H1 (cell line): ENCODE measurements at regions not wholly inside any gene's neighbourhood (a gene's known extent, or its start where the extent isn't known, plus 50 kb on each side); places are given as distances from the start of the nearest gene placed in this dataset.

ENCODE experiments used
- CTCF ChIA-PET: fragments of 300-600 bp; sonication (Branson Sonifier 250); formaldehyde crosslinking; loops from one replicate; lab custom pipeline; 2021; ENCODE audit not compliant: partially characterized antibody; lab: Charles Lee
- POLR2A ChIA-PET: fragments of 300-600 bp; sonication (Branson Sonifier 250); formaldehyde crosslinking; loops from one replicate; lab custom pipeline; 2021; ENCODE audit warnings: inconsistent platforms; ENCODE audit not compliant: partially characterized antibody; lab: Charles Lee
- DNase-seq, 2 experiments: peaks; one replicate each; pipeline versions ENCODE4 v3.0.0 to v3.0.0-alpha.2; 2010 to 2022; ENCODE audit warnings: low spot score in 2 of 2, low read depth in 1 of 2, mixed read lengths in 1 of 2
- FAIRE-seq: peaks from 2 replicates; lab custom pipeline; 2011; peaks lifted over from hg19 to GRCh38; lab: Jason Lieb, UNC
- H2AFZ ChIP-seq: 2 replicates; pipeline ENCODE4 v1.8.1; 2012; ENCODE audit warnings: low read length, inconsistent platforms
- H2AK5ac ChIP-seq: 2 replicates; pipeline ENCODE4 v1.6.1; 2013; ENCODE audit warnings: low read depth, low read length
- H2BK120ac ChIP-seq: replicated peaks from 2 replicates; pipeline ENCODE3; 2013; ENCODE audit warnings: low read depth, low read length, inconsistent platforms
- H2BK12ac ChIP-seq: 2 replicates; pipeline ENCODE4 v1.6.1; 2013; ENCODE audit warnings: low read depth, low read length
- H2BK15ac ChIP-seq: 2 replicates; pipeline ENCODE4 v1.6.1; 2013; ENCODE audit warnings: low read length
- H2BK20ac ChIP-seq: 2 replicates; pipeline ENCODE4 v1.6.1; 2013; ENCODE audit warnings: low read length
- H2BK5ac ChIP-seq: 2 replicates; pipeline ENCODE4 v1.6.1; 2013; ENCODE audit warnings: low read depth, low read length
- H3K14ac ChIP-seq: 2 replicates; pipeline ENCODE4 v1.6.1; 2013; ENCODE audit warnings: inconsistent platforms; ENCODE audit not compliant: insufficient read length
- H3K18ac ChIP-seq: 2 replicates; pipeline ENCODE4 v1.6.1; 2013; ENCODE audit warnings: low read length; ENCODE audit errors: extremely low read depth
- H3K23ac ChIP-seq: 2 replicates; pipeline ENCODE4 v1.6.1; 2013; ENCODE audit warnings: inconsistent platforms; ENCODE audit not compliant: insufficient read length
- H3K23me2 ChIP-seq: 2 replicates; pipeline ENCODE4 v1.6.1; 2013; ENCODE audit warnings: low read depth, low read length
- H3K27ac ChIP-seq: 2 replicates; pipeline ENCODE4 v1.6.1; 2011; ENCODE audit warnings: low read depth, low read length, inconsistent platforms
- H3K27me3 ChIP-seq, 4 experiments: replicated peaks in 1 of 4; 1 replicate in 1 of 4; 2 replicates in 3 of 4; pipeline versions ENCODE4 v1.6.1 to v1.8.1; 2011 to 2013; ENCODE audit warnings: low read length in 3 of 4, mild to moderate bottlenecking in 3 of 4, inconsistent platforms in 2 of 4, mixed read lengths in 2 of 4, moderate library complexity in 1 of 4; ENCODE audit not compliant: control insufficient read depth in 3 of 4, insufficient read depth in 3 of 4; ENCODE audit errors: extremely low read depth in 1 of 4
- H3K36me3 ChIP-seq, 4 experiments: 2 replicates each; pipeline versions ENCODE4 v1.6.1 to v1.8.1; 2011 to 2013; ENCODE audit warnings: mild to moderate bottlenecking in 4 of 4, low read length in 3 of 4, moderate library complexity in 2 of 4, control low read depth in 1 of 4, inconsistent platforms in 1 of 4; ENCODE audit not compliant: insufficient read depth in 4 of 4, control insufficient read depth in 2 of 4
- H3K4ac ChIP-seq: replicated peaks from 2 replicates; pipeline ENCODE3; 2013; ENCODE audit warnings: low read length, low read depth, mixed read lengths, inconsistent platforms; ENCODE audit not compliant: insufficient read length
- H3K4me1 ChIP-seq, 4 experiments: replicated peaks in 1 of 4; 1 replicate in 1 of 4; 2 replicates in 3 of 4; pipeline versions ENCODE4 v1.6.1 to v1.8.1; 2011 to 2013; ENCODE audit warnings: low read length in 3 of 4, inconsistent platforms in 2 of 4, mixed read lengths in 1 of 4; ENCODE audit not compliant: insufficient read depth in 4 of 4, control insufficient read depth in 3 of 4
- H3K4me2 ChIP-seq, 2 experiments: 2 replicates each; pipeline versions ENCODE4 v1.6.1 to v1.8.1; 2011 to 2013; ENCODE audit warnings: low read depth in 2 of 2, low read length in 2 of 2, control low read depth in 1 of 2, inconsistent platforms in 1 of 2, mild to moderate bottlenecking in 1 of 2; ENCODE audit not compliant: insufficient read depth in 1 of 2
- H3K4me3 ChIP-seq, 4 experiments: fragments of 200-600, 300-600 bp in 1 of 4; sonication (generic), shearing (Covaris generic), sonication (Bioruptor Twin) in 1 of 4; 2 replicates each; pipeline versions ENCODE4 v1.5.1 to v1.8.1; 2011 to 2016; ENCODE audit warnings: low read length in 4 of 4, low read depth in 3 of 4, control low read depth in 2 of 4, inconsistent platforms in 2 of 4, mild to moderate bottlenecking in 2 of 4, mixed read lengths in 1 of 4, moderate library complexity in 1 of 4; ENCODE audit not compliant: insufficient read depth in 2 of 4; ENCODE audit errors: extremely low read depth in 1 of 4
- H3K56ac ChIP-seq: replicated peaks from 2 replicates; pipeline ENCODE3; 2013; ENCODE audit warnings: low read depth, mild to moderate bottlenecking, mixed read lengths, low read length, inconsistent platforms; ENCODE audit not compliant: insufficient read length
- H3K79me1 ChIP-seq: 2 replicates; pipeline ENCODE4 v1.6.1; 2013; ENCODE audit warnings: low read depth, low read length, control low read depth
- H3K79me2 ChIP-seq, 2 experiments: 2 replicates each; pipeline versions ENCODE4 v1.6.1 to v1.8.1; 2012 to 2013; ENCODE audit warnings: low read length in 2 of 2, mild to moderate bottlenecking in 2 of 2, inconsistent platforms in 1 of 2; ENCODE audit not compliant: insufficient read depth in 2 of 2, control insufficient read depth in 1 of 2
- H3K9ac ChIP-seq, 4 experiments: replicated peaks in 1 of 4; 1 replicate in 1 of 4; 2 replicates in 3 of 4; pipeline versions ENCODE4 v1.6.1 to v1.8.1; 2011 to 2013; ENCODE audit warnings: low read depth in 3 of 4, low read length in 3 of 4, control low read depth in 2 of 4, mild to moderate bottlenecking in 2 of 4, moderate library complexity in 2 of 4, inconsistent platforms in 1 of 4; ENCODE audit errors: extremely low read depth in 1 of 4
- H3K9me3 ChIP-seq, 2 experiments: 2 replicates each; pipeline versions ENCODE4 v1.6.1 to v1.8.1; 2012 to 2013; ENCODE audit warnings: mild to moderate bottlenecking in 2 of 2, moderate library complexity in 2 of 2, control low read depth in 1 of 2, inconsistent platforms in 1 of 2, low read depth in 1 of 2, low read length in 1 of 2, mixed read lengths in 1 of 2; ENCODE audit not compliant: insufficient read depth in 2 of 2
- H4K20me1 ChIP-seq, 2 experiments: replicated peaks in 1 of 2; 2 replicates each; pipeline versions ENCODE3 to v1.8.1; 2011 to 2013; ENCODE audit warnings: inconsistent platforms in 2 of 2, low read length in 2 of 2, mild to moderate bottlenecking in 1 of 2; ENCODE audit not compliant: insufficient read depth in 2 of 2, control insufficient read depth in 1 of 2
- H4K5ac ChIP-seq: 2 replicates; pipeline ENCODE4 v1.6.1; 2013; ENCODE audit warnings: low read length, low read depth, mixed read lengths, inconsistent platforms; ENCODE audit not compliant: insufficient read length
- H4K8ac ChIP-seq: 2 replicates; pipeline ENCODE4 v1.8.0; 2013; ENCODE audit warnings: mild to moderate bottlenecking, moderate library complexity, low read length, inconsistent platforms; ENCODE audit not compliant: insufficient read depth; ENCODE audit errors: extremely low read depth
- H4K91ac ChIP-seq: replicated peaks from 2 replicates; pipeline ENCODE3; 2013; ENCODE audit warnings: low read length, mixed read lengths, inconsistent platforms; ENCODE audit not compliant: insufficient read length
- BRCA1 ChIP-seq: IDR thresholded peaks from 2 replicates; pipeline ENCODE4 v1.6.1; 2012; ENCODE audit warnings: low read depth, low read length, improper control_type of control experiment
- CEBPB ChIP-seq: IDR thresholded peaks from 2 replicates; pipeline ENCODE4 v1.6.1; 2012; ENCODE audit warnings: low read depth, low read length
- GABPA ChIP-seq: IDR thresholded peaks from 2 replicates; pipeline ENCODE4 v1.6.1; 2011; ENCODE audit warnings: mild to moderate bottlenecking, low read length, moderate library complexity, borderline replicate concordance; ENCODE audit not compliant: insufficient read depth
- PHF8 ChIP-seq: fragments of 200-600 bp; sonication (generic); conservative IDR thresholded peaks from 2 replicates; pipeline ENCODE4 v1.7.1; 2012; ENCODE audit warnings: low read depth, mild to moderate bottlenecking, inconsistent platforms, low read length, moderate library complexity
- TEAD4 ChIP-seq: IDR thresholded peaks from 2 replicates; pipeline ENCODE4 v1.6.1; 2012; ENCODE audit warnings: low read depth, low read length, inconsistent platforms, mixed read lengths
- ZNF274 ChIP-seq: IDR thresholded peaks from 2 replicates; pipeline ENCODE4 v1.7.0; 2012; ENCODE audit warnings: low read length, borderline replicate concordance; ENCODE audit errors: extremely low read depth
- WGBS, 2 experiments: shearing (Covaris generic) in 1 of 2; methylation state at CpG; one replicate each; pipeline versions ENCODE4 v1.1.6 to v1.1.7; 2013 to 2015; ENCODE audit warnings: low lambda C conversion rate in 2 of 2, mixed read lengths in 2 of 2, inconsistent platforms in 1 of 2, low coverage in 1 of 2, missing lambda C conversion rate in 1 of 2; ENCODE audit not compliant: insufficient replicate concordance in 2 of 2, insufficient coverage in 1 of 2, insufficient read length in 1 of 2; ENCODE audit errors: extremely low coverage in 1 of 2, missing lambda C conversion rate in 1 of 2; 5-methylcytosine and 5-hydroxymethylcytosine counted together

DNA sequence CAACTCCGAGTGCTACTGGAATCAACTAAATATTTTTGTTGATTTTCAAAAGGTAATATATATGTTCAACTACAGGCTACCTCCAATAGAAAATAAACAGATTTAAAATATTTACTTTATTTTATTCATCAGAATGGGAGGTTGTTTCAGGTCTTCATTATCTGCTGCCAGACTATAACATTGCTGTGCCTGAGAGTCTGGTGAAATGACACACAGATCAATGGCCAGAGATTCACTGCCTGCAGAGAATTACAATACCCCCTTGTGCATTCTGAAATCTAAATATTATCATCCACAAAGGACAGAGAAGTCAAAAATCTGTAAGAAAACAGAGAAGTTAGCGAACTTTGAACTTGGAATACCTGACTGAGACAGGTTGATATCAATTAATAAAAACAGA is 667.8 kb upstream of the GJE1 start:
- H3K4ac ChIP-seq: no peak overlapping the region
- no peak overlapping the region for H2BK12ac ChIP-seq
- CTCF ChIA-PET: no interaction called here
- DNase-seq (no peak), FAIRE-seq (no peak)
- H3K9me3 ChIP-seq: peaks cover 0 to 5% of the 10 kb centered on the region in 2 experiments; a peak in 2 of 4 replicates
- H3K79me1 ChIP-seq: no peaks in the 10 kb centered on the region
- H4K20me1 ChIP-seq: no peaks in the 10 kb centered on the region
- H4K91ac ChIP-seq: no peak overlapping the region
- WGBS, 2 experiments: 92% methylated on average over 2 of the region's 2 CpGs; no CpG with 5 or more reads in 1 of the 2 experiments
- H2BK5ac ChIP-seq: no peak overlapping the region
- no peak overlapping the region for H3K14ac ChIP-seq
- no peak overlapping the region for H3K27ac ChIP-seq
- H3K4me1 ChIP-seq: peaks cover 0 to 8% (median 3%) of the 10 kb centered on the region in 4 experiments; a peak in 3 of 7 replicates
- no peak for TF ChIP-seq ZNF274
- no peak for TF ChIP-seq BRCA1
- TF ChIP-seq GABPA: no peak
- no peak for TF ChIP-seq TEAD4
- TF ChIP-seq PHF8: no peak
- TF ChIP-seq CEBPB: no peak
- TF ChIP-seq, all 59 proteins: peak for 0
- POLR2A ChIA-PET: no interaction called here
- Histone ChIP-seq H3K4me3 (no peak overlapping the region), H3K36me3 (peaks cover 0 to 2% (median 0%) of the 10 kb centered on the region in 4 experiments; a peak in 3 of 8 replicates), H3K18ac (no peak overlapping the region), H3K23me2 (no peaks in the 10 kb centered on the region), H2AK5ac (no peak overlapping the region), H3K9ac (no peak overlapping the region), H3K4me2 (no peak overlapping the region), H3K27me3 (peaks cover 0 to 1% (median 0%) of the 10 kb centered on the region in 4 experiments; a peak in 1 of 7 replicates), H3K56ac (no peak overlapping the region), H3K79me2 (no peaks in the 10 kb centered on the region), H2BK120ac (no peak overlapping the region), H2BK15ac (no peak overlapping the region), H2BK20ac (no peak overlapping the region), H3K23ac (no peak overlapping the region), H4K8ac (no peak overlapping the region), H4K5ac (no peak overlapping the region), H2AFZ (no peak overlapping the region)
